ENCODE measurements at regions not wholly inside any gene's neighbourhood (a gene's known extent, or its start where the extent isn't known, plus 50 kb on each side); places are given as distances from the start of the nearest gene placed in this dataset.

GRCh38 chr2:159851941-159852340 lies 53.9 kb upstream of the CD302 start:
- TF ChIP-seq, protein P1, sequence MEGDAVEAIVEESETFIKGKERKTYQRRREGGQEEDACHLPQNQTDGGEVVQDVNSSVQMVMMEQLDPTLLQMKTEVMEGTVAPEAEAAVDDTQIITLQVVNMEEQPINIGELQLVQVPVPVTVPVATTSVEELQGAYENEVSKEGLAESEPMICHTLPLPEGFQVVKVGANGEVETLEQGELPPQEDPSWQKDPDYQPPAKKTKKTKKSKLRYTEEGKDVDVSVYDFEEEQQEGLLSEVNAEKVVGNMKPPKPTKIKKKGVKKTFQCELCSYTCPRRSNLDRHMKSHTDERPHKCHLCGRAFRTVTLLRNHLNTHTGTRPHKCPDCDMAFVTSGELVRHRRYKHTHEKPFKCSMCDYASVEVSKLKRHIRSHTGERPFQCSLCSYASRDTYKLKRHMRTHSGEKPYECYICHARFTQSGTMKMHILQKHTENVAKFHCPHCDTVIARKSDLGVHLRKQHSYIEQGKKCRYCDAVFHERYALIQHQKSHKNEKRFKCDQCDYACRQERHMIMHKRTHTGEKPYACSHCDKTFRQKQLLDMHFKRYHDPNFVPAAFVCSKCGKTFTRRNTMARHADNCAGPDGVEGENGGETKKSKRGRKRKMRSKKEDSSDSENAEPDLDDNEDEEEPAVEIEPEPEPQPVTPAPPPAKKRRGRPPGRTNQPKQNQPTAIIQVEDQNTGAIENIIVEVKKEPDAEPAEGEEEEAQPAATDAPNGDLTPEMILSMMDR (IDR thresholded peaks at IDR 0.05; ENCODE audit: insufficient read depth, low read depth, low read length): no peak
- TF ChIP-seq EZH2 (IDR thresholded peaks at IDR 0.05; ENCODE audit: insufficient read depth, low read length): no peak
